Epithelial cell of proximal tubule (primary cell): ENCODE measurements at regions not wholly inside any gene's neighbourhood (a gene's known extent, or its start where the extent isn't known, plus 50 kb on each side); places are given as distances from the start of the nearest gene placed in this dataset.
A peak's percentile ranks its signal among the peaks of the same experiment; 100 is the strongest.

Experiments
- DNase-seq: peaks from one replicate; pipeline ENCODE4 v3.0.0-alpha.2; 2011; ENCODE audit warnings: low read depth
- H3K4me3 ChIP-seq: 2 replicates; pipeline ENCODE4 v1.5.1; 2011; ENCODE audit warnings: low read depth, mild to moderate bottlenecking, low read length
- CTCF ChIP-seq: conservative IDR thresholded peaks from 2 replicates; pipeline ENCODE4 v1.5.1; 2012; ENCODE audit warnings: low read depth, mild to moderate bottlenecking, low read length

- TF ChIP-seq CTCF = peak; percentile 27
- H3K4me3 ChIP-seq = no peak overlapping the region
- no peak for DNase-seq
Observed at GRCh38 chr21:41071258-41072171, 96.4 kb upstream of the BACE2 start.

- DNase-seq = no peak
- TF ChIP-seq CTCF = no peak
- H3K4me3 ChIP-seq = no peak overlapping the region
Observed at GRCh38 chr21:41073558-41073957, 94.4 kb upstream of the BACE2 start.

- no peak for TF ChIP-seq CTCF
- DNase-seq = no peak
- no peak overlapping the region for H3K4me3 ChIP-seq
Observed at GRCh38 chr21:41074396-41075184, 93.4 kb upstream of the BACE2 start.

GRCh38 chr21:41075656-41076055 lies 92.3 kb upstream of the BACE2 start:
- TF ChIP-seq CTCF = no peak
- no peak for DNase-seq
- H3K4me3 ChIP-seq = no peak overlapping the region

- DNase-seq = no peak
- TF ChIP-seq CTCF = no peak
Observed at GRCh38 chr21:41076064-41076463, 91.9 kb upstream of the BACE2 start.

GRCh38 chr21:41079159-41079558 lies 88.8 kb upstream of the BACE2 start:
- no peak overlapping the region for H3K4me3 ChIP-seq
- TF ChIP-seq CTCF = no peak
- no peak for DNase-seq

More at GRCh38 chr21:41076064-41076463, 91.9 kb upstream of the BACE2 start:
- no peak overlapping the region for H3K4me3 ChIP-seq
